NCI-H1105 (cell line): ENCODE measurements at regions not wholly inside any gene's neighbourhood (a gene's known extent, or its start where the extent isn't known, plus 50 kb on each side); places are given as distances from the start of the nearest gene placed in this dataset.
"Not testable (repeated sequence)": the region's sequence is repeated elsewhere in the genome, so short reads cannot be mapped to it uniquely, and the experiment has no call there.

Experiments
- DNase-seq: peaks from one replicate; lab custom pipeline; 2025; lab: John Stamatoyannopoulos, UW

GRCh38 chr6:86872810-86873209, 64.5 kb upstream of the HTR1E start:
- not testable (repeated sequence) for DNase-seq

GRCh38 chr6:86871681-86872080, 65.6 kb upstream of the HTR1E start:
- no peak for DNase-seq

GRCh38 chr6:86869500-86869899, 67.8 kb upstream of the HTR1E start:
- no peak for DNase-seq

GRCh38 chr6:86859513-86859912, 77.8 kb upstream of the HTR1E start:
- DNase-seq, result no peak

GRCh38 chr6:86858970-86859369, 78.4 kb upstream of the HTR1E start:
- no peak for DNase-seq

GRCh38 chr6:86857783-86858182, 79.5 kb upstream of the HTR1E start:
- no peak for DNase-seq

- peak; percentile 59 for DNase-seq
Observed at GRCh38 chr6:86856937-86857563, 80.3 kb upstream of the HTR1E start.

GRCh38 chr6:86856379-86856778, 80.9 kb upstream of the HTR1E start:
- no peak for DNase-seq

GRCh38 chr6:86848986-86849385, 88.3 kb upstream of the HTR1E start:
- no peak for DNase-seq

- no peak for DNase-seq
Observed at GRCh38 chr6:86832686-86833085, 104.6 kb upstream of the HTR1E start.

- no peak for DNase-seq
Observed at GRCh38 chr6:86825436-86825835, 111.9 kb upstream of the HTR1E start.

GRCh38 chr6:86822747-86823146, 114.6 kb upstream of the HTR1E start:
- no peak for DNase-seq

GRCh38 chr6:86820750-86821149, 116.6 kb upstream of the HTR1E start:
- no peak for DNase-seq

GRCh38 chr6:86793649-86794048, 143.7 kb upstream of the HTR1E start:
- DNase-seq, result no peak

- no peak for DNase-seq
Observed at GRCh38 chr6:86791476-86791875, 145.9 kb upstream of the HTR1E start.

GRCh38 chr6:86789779-86790411, 147.4 kb upstream of the HTR1E start:
- no peak for DNase-seq

GRCh38 chr6:86782328-86782727, 155.0 kb upstream of the HTR1E start:
- no peak for DNase-seq

- no peak for DNase-seq
Observed at GRCh38 chr6:86780923-86781322, 156.4 kb upstream of the HTR1E start.

- no peak for DNase-seq
Observed at GRCh38 chr6:86775893-86776292, 161.4 kb upstream of the HTR1E start.

- no peak for DNase-seq
Observed at GRCh38 chr6:86765211-86765610, 172.1 kb upstream of the HTR1E start.

GRCh38 chr6:86759953-86760352, 177.4 kb upstream of the HTR1E start:
- DNase-seq, result not testable (repeated sequence)

GRCh38 chr6:86756640-86757229, 180.6 kb upstream of the HTR1E start:
- no peak for DNase-seq

- DNase-seq, result no peak
Observed at GRCh38 chr6:86744048-86744447, 193.3 kb upstream of the HTR1E start.

GRCh38 chr6:86738078-86738477, 199.2 kb upstream of the HTR1E start:
- no peak for DNase-seq
